Right lobe of liver (tissue), 6 donors: ENCODE measurements at regions not wholly inside any gene's neighbourhood (a gene's known extent, or its start where the extent isn't known, plus 50 kb on each side); places are given as distances from the start of the nearest gene placed in this dataset.
A peak's percentile ranks its signal among the peaks of the same experiment; 100 is the strongest.

Experiments
- ATAC-seq, 4 donors: fragments of 200-7000 bp; cut with Tn5 transposase; one replicate each; pipeline ENCODE4 v1.9.1; 2020; ENCODE audit warnings: mild to moderate bottlenecking in 4 of 4, moderate library complexity in 4 of 4
- DNase-seq, 3 donors: peaks; one replicate each; pipeline ENCODE4 v3.0.0-alpha.2; 2020
- H3K27ac ChIP-seq, 3 donors: fragments of 200-600 bp; one replicate each; pipeline ENCODE4 v1.8.0; 2022
- H3K27me3 ChIP-seq, 2 donors: fragments of 200-600 bp; one replicate each; pipeline ENCODE4 v1.8.0; 2022
- H3K36me3 ChIP-seq, 4 donors: fragments of 200-600 bp; sonication (generic) in 1 of 4; one replicate each; pipeline versions ENCODE4 v1.5.1 to v1.8.0; 2017 to 2022; ENCODE audit warnings: control low read depth in 1 of 4
- H3K4me1 ChIP-seq, 4 donors: fragments of 200-600 bp; sonication (generic) in 1 of 4; one replicate each; pipeline versions ENCODE4 v1.5.1 to v1.8.0; 2017 to 2022; ENCODE audit warnings: control low read depth in 1 of 4
- H3K4me3 ChIP-seq, 3 donors: fragments of 200-600 bp; one replicate each; pipeline ENCODE4 v1.8.0; 2022
- H3K9me3 ChIP-seq, 4 donors: fragments of 200-600 bp; sonication (generic) in 1 of 4; one replicate each; pipeline versions ENCODE4 v1.5.1 to v1.8.0; 2017 to 2022; ENCODE audit warnings: control low read depth in 1 of 4
- CTCF ChIP-seq, 4 donors: fragments of 200-600 bp in 3 of 4; fragments of 450-650 bp in 1 of 4; IDR thresholded peaks; one replicate each; pipeline versions ENCODE4 v1.5.1 to v1.8.0; 2016 to 2022; ENCODE audit warnings: antibody characterized with exemption in 4 of 4, mild to moderate bottlenecking in 2 of 4
- POLR2A ChIP-seq: fragments of 450-650 bp; IDR thresholded peaks from one replicate; pipeline ENCODE4 v1.6.1; 2017; ENCODE audit warnings: antibody characterized with exemption, mild to moderate bottlenecking
- WGBS: methylation state at CpG from one replicate; pipeline ENCODE4 v1.1.6; 2018; ENCODE audit warnings: low coverage, low lambda C conversion rate; ENCODE audit not compliant: insufficient coverage; ENCODE audit errors: missing lambda C conversion rate; 5-methylcytosine and 5-hydroxymethylcytosine counted together
- intact Hi-C, 2 donors: fragments of 100-400 bp; cut with DNase I; formaldehyde crosslinking; loops; one replicate each; pipeline versions ENCODE4 v1.11.2 to v1.14.1; 2022
- donor health status: DM: no; HTN: yes; CAD: no.
- donor health status: DM: no; HTN: no; CAD: no.
- donor health status: DM: no; HTN: no; CAD: no.
- donor health status: DM: no; HTN: yes; CAD: no.
- donor health status: DM: no; HTN: yes; CAD: no.

- H3K27me3 ChIP-seq = no peaks in the 10 kb centered on the region
- intact Hi-C loops = no loop called here
- no peak overlapping the region for H3K4me3 ChIP-seq
- 26% methylated on average over 2 of the region's 7 CpGs for WGBS
- H3K36me3 ChIP-seq = no peaks in the 10 kb centered on the region
- no peak for TF ChIP-seq CTCF (IDR thresholded peaks at IDR 0.05)
- H3K4me1 ChIP-seq = no peaks in the 10 kb centered on the region
- ATAC-seq = peak in 1 of 4 donors; percentile 25
- no peaks in the 10 kb centered on the region for H3K9me3 ChIP-seq
- H3K27ac ChIP-seq = no peak overlapping the region
- no peak for DNase-seq
These were observed 505.4 kb upstream of the DDX18 start for GRCh38 chr2:117308861-117309770.

GRCh38 chr2:117321816-117322215, 492.7 kb upstream of the DDX18 start:
- Histone ChIP-seq H3K27ac (no peak overlapping the region), H3K9me3 (no peaks in the 10 kb centered on the region), H3K27me3 (no peaks in the 10 kb centered on the region), H3K36me3 (no peaks in the 10 kb centered on the region), H3K4me1 (no peaks in the 10 kb centered on the region), H3K4me3 (no peak overlapping the region)
- TF ChIP-seq CTCF (IDR thresholded peaks at IDR 0.05) (no peak), POLR2A (no peak)
- WGBS = 28% methylated on average over 2 of the region's 2 CpGs
- ATAC-seq = no peak
- no peak for DNase-seq
- intact Hi-C loops = no loop called here

- DNase-seq (no peak), ATAC-seq (no peak)
- intact Hi-C loops = no loop called here
- no peaks in the 10 kb centered on the region for H3K4me1 ChIP-seq
- TF ChIP-seq POLR2A (no peak), CTCF (IDR thresholded peaks at IDR 0.05) (no peak)
- H3K36me3 ChIP-seq = no peaks in the 10 kb centered on the region
- no peaks in the 10 kb centered on the region for H3K9me3 ChIP-seq
- H3K27me3 ChIP-seq = no peaks in the 10 kb centered on the region
- WGBS = 35% methylated on average over 8 of the region's 8 CpGs
- H3K4me3 ChIP-seq = no peak overlapping the region
- H3K27ac ChIP-seq = no peak overlapping the region
These were observed 491.2 kb upstream of the DDX18 start for GRCh38 chr2:117323331-117323730.

GRCh38 chr2:117330641-117331040, 483.9 kb upstream of the DDX18 start:
- no peak for ATAC-seq
- 54% methylated on average over 4 of the region's 4 CpGs for WGBS
- no peaks in the 10 kb centered on the region for H3K9me3 ChIP-seq

More at GRCh38 chr2:117330641-117331040, 483.9 kb upstream of the DDX18 start:
- H3K4me3 ChIP-seq = no peak overlapping the region
- H3K27ac ChIP-seq = no peak overlapping the region
- no peaks in the 10 kb centered on the region for H3K4me1 ChIP-seq
- no peak for DNase-seq
- no peaks in the 10 kb centered on the region for H3K27me3 ChIP-seq
- intact Hi-C loops = no loop called here
- H3K36me3 ChIP-seq = no peaks in the 10 kb centered on the region
- TF ChIP-seq CTCF (IDR thresholded peaks at IDR 0.05) = no peak
- no peak for TF ChIP-seq POLR2A
